K562 (cell line): ENCODE measurements at regions not wholly inside any gene's neighbourhood (a gene's known extent, or its start where the extent isn't known, plus 50 kb on each side); places are given as distances from the start of the nearest gene placed in this dataset.

Experiments used
- ATAC-seq: fragments of 200-7000 bp; cut with Tn5 transposase; 3 replicates; pipeline ENCODE4 v1.9.1; 2020; ENCODE audit warnings: moderate library complexity
- BruUV-seq: library from RNA; stranded (reverse); fragments of 400-500 nt; replicated peaks from 2 replicates; lab custom pipeline; 2021; lab: Mats Ljungman, UMichigan
- CTCF ChIA-PET: fragments of 300-600 bp; formaldehyde crosslinking; extraction: SDS; loops from one replicate; lab custom pipeline; 2021; ENCODE audit warnings: low intra/inter-chr PET ratio; lab: Yijun Ruan, JAX
- POLR2A ChIA-PET: fragments of 300-600, 350-650 bp; sonication (Branson Sonifier 250); formaldehyde crosslinking; extraction: SDS; loops from one replicate; lab custom pipeline; 2021; ENCODE audit warnings: antibody characterized with exemption, inconsistent platforms; lab: Yijun Ruan, JAX
- DNase-seq, 4 experiments: peaks; one replicate each; pipeline versions ENCODE4 v3.0.0 to v3.0.0-alpha.2; 2011 to 2018; ENCODE audit warnings: low spot score in 3 of 4, mixed read lengths in 3 of 4; ENCODE audit errors: extremely low read depth in 1 of 4
- FAIRE-seq: peaks from 2 replicates; lab custom pipeline; 2011; peaks lifted over from hg19 to GRCh38; lab: Jason Lieb, UNC
- H2AFZ ChIP-seq: 2 replicates; pipeline ENCODE4 v1.6.0; 2011; ENCODE audit warnings: low read depth, low read length, control low read depth, inconsistent platforms
- H3K27ac ChIP-seq: fragments of 200-600 bp; 3 replicates; pipeline ENCODE4 v1.8.0; 2011; ENCODE audit warnings: low read depth, mild to moderate bottlenecking, control low read depth, inconsistent platforms, low read length, moderate library complexity, mixed read lengths; ENCODE audit errors: extremely low read depth
- H3K27me3 ChIP-seq, 2 experiments: fragments of 300-600 bp in 1 of 2; 2 replicates in 1 of 2; 3 replicates in 1 of 2; pipeline versions ENCODE4 v1.6.0 to v1.8.0; 2011; ENCODE audit warnings: inconsistent platforms in 2 of 2, low read length in 2 of 2, mild to moderate bottlenecking in 1 of 2, mixed read lengths in 1 of 2, moderate library complexity in 1 of 2; ENCODE audit not compliant: control insufficient read depth in 2 of 2, insufficient read depth in 2 of 2
- H3K36me3 ChIP-seq: fragments of 300-600 bp; 3 replicates; pipeline ENCODE4 v1.8.0; 2011; ENCODE audit warnings: mild to moderate bottlenecking, low read length, inconsistent platforms; ENCODE audit not compliant: control insufficient read depth, insufficient read depth
- H3K4me1 ChIP-seq, 2 experiments: fragments of 200-600 bp in 1 of 2; replicated peaks in 1 of 2; 2 replicates in 1 of 2; 3 replicates in 1 of 2; pipeline versions ENCODE4 v1.5.1 to v1.8.0; 2011; ENCODE audit warnings: inconsistent platforms in 2 of 2, low read length in 2 of 2, mild to moderate bottlenecking in 1 of 2, mixed read lengths in 1 of 2, moderate library complexity in 1 of 2; ENCODE audit not compliant: control insufficient read depth in 2 of 2, insufficient read depth in 2 of 2
- H3K4me2 ChIP-seq: 2 replicates; pipeline ENCODE4 v1.6.1; 2011; ENCODE audit warnings: low read length, control low read depth, inconsistent platforms, mixed read lengths; ENCODE audit not compliant: insufficient read depth
- H3K4me3 ChIP-seq: fragments of 200-600 bp; sonication (generic), shearing (Covaris generic); 2 replicates; pipeline ENCODE4 v1.5.1; 2016; ENCODE audit warnings: control low read depth, inconsistent platforms
- H3K79me2 ChIP-seq: fragments of 200-600 bp; 3 replicates; pipeline ENCODE4 v1.8.0; 2011; ENCODE audit warnings: low read length, inconsistent platforms; ENCODE audit not compliant: control insufficient read depth, insufficient read depth
- H3K9ac ChIP-seq, 2 experiments: 2 replicates each; pipeline versions ENCODE4 v1.6.0 to v1.6.1; 2011; ENCODE audit warnings: low read depth in 2 of 2, low read length in 2 of 2, control low read depth in 1 of 2, inconsistent platforms in 1 of 2, mild to moderate bottlenecking in 1 of 2, mixed read lengths in 1 of 2; ENCODE audit not compliant: insufficient read depth in 1 of 2
- H3K9me1 ChIP-seq: one replicate; pipeline ENCODE4 v1.6.0; 2011; ENCODE audit warnings: inconsistent platforms, mild to moderate bottlenecking, low read length, moderate library complexity; ENCODE audit not compliant: control insufficient read depth, insufficient read depth
- H3K9me3 ChIP-seq: replicated peaks from 2 replicates; pipeline ENCODE4 v1.5.1; 2011; ENCODE audit warnings: low read depth, low read length, inconsistent platforms; ENCODE audit not compliant: control insufficient read depth, insufficient read depth
- H4K20me1 ChIP-seq: replicated peaks from 2 replicates; pipeline ENCODE4 v1.6.1; 2011; ENCODE audit warnings: low read length, inconsistent platforms, mixed read lengths; ENCODE audit not compliant: control insufficient read depth, insufficient read depth
- CBX3 ChIP-seq, 2 experiments: IDR thresholded peaks; 1 replicate in 1 of 2; 2 replicates in 1 of 2; pipeline ENCODE4 v1.6.1; 2012; ENCODE audit warnings: inconsistent platforms in 2 of 2, low read length in 2 of 2, borderline replicate concordance in 1 of 2, control low read depth in 1 of 2
- GATA2 ChIP-seq: sonication (generic); formaldehyde crosslinking; IDR thresholded peaks from 2 replicates; pipeline ENCODE4 v1.4.0; 2020; ENCODE audit warnings: mild to moderate bottlenecking, missing genetic modification reagents
- KLF6 ChIP-seq: fragments of 250-450 bp; sonication (Bioruptor Pico); IDR thresholded peaks from 2 replicates; pipeline ENCODE4 v1.4.0; 2020; ENCODE audit warnings: mild to moderate bottlenecking, moderate library complexity, borderline replicate concordance
- PCBP2 ChIP-seq: fragments of 200-400 bp; formaldehyde crosslinking; IDR thresholded peaks from 2 replicates; pipeline ENCODE4 v1.6.1; 2018; ENCODE audit warnings: low read length, low read depth, mild to moderate bottlenecking, moderate library complexity; ENCODE audit not compliant: poor library complexity, severe bottlenecking
- POLR2B ChIP-seq: fragments of 450-650 bp; IDR thresholded peaks from 2 replicates; pipeline ENCODE4 v1.6.1; 2018; ENCODE audit warnings: low read depth; ENCODE audit not compliant: partially characterized antibody
- SIN3B ChIP-seq: fragments of 450-650 bp; IDR thresholded peaks from 2 replicates; pipeline ENCODE4 v1.6.1; 2017; ENCODE audit warnings: low read depth, mild to moderate bottlenecking, moderate library complexity
- SMARCA5 ChIP-seq: fragments of 450-650 bp; IDR thresholded peaks from 2 replicates; pipeline ENCODE4 v1.6.1; 2016
- SNIP1 ChIP-seq: fragments of 450-650 bp; IDR thresholded peaks from 2 replicates; pipeline ENCODE4 v1.7.1; 2017; ENCODE audit warnings: low read depth, mild to moderate bottlenecking
- TBP ChIP-seq: optimal IDR thresholded peaks from 2 replicates; pipeline ENCODE3; 2011; ENCODE audit warnings: low read depth, low read length, improper control_type of control experiment
- TCFL5 ChIP-seq: fragments of 250-450 bp; sonication (Bioruptor Pico); conservative IDR thresholded peaks from 2 replicates; pipeline ENCODE4 v1.6.1; 2021; ENCODE audit warnings: mild to moderate bottlenecking, moderate library complexity, matching md5 sums
- TRIM24 ChIP-seq, 2 experiments: fragments of 450-650 bp; IDR thresholded peaks; 2 replicates each; pipeline ENCODE4 v1.6.1; 2016
- ZBTB8A ChIP-seq: fragments of 450-650 bp; IDR thresholded peaks from 2 replicates; pipeline ENCODE4 v1.6.1; 2018; ENCODE audit warnings: mild to moderate bottlenecking, moderate library complexity; ENCODE audit not compliant: partially characterized antibody
- ZNF75A ChIP-seq: fragments of 450-650 bp; formaldehyde crosslinking; IDR thresholded peaks from 2 replicates; pipeline ENCODE4 v1.4.0; 2020; ENCODE audit warnings: mild to moderate bottlenecking
- WGBS: fragments of 100-300 bp; shearing (Covaris generic); methylation state at CpG from one replicate; pipeline ENCODE4 v1.1.6; 2016; ENCODE audit warnings: low coverage, mixed read lengths; ENCODE audit not compliant: insufficient coverage; ENCODE audit errors: missing lambda C conversion rate; 5-methylcytosine and 5-hydroxymethylcytosine counted together
- in situ Hi-C: fragments of 300-500 bp; cut with MboI; formaldehyde crosslinking; loops from 4 replicates; pipeline ENCODE4 v1.15.0; 2018; ENCODE audit warnings: inconsistent platforms, mixed read lengths
- intact Hi-C: fragments of 100-400 bp; cut with micrococcal nuclease; formaldehyde crosslinking; loops from 2 replicates; pipeline ENCODE4 v1.14.2; 2022
- TF ChIP-seq, protein P1 (sequence below), 2 experiments: fragments of 200-800 bp in 1 of 2; sonication (Bioruptor generic) in 1 of 2; sonication (generic) in 1 of 2; formaldehyde crosslinking in 1 of 2; IDR thresholded peaks in 1 of 2; conservative IDR thresholded peaks in 1 of 2; 2 replicates each; pipeline versions ENCODE4 v1.5.0 to v1.6.1; 2016 to 2020; ENCODE audit warnings: missing compliant biosample characterization in 1 of 2, missing genetic modification characterization in 1 of 2, missing genetic modification reagents in 1 of 2
- TF ChIP-seq, protein P2 (sequence below): fragments of 250-450 bp; sonication (Bioruptor Pico); IDR thresholded peaks from 2 replicates; pipeline ENCODE4 v1.9.0; 2021; ENCODE audit warnings: mild to moderate bottlenecking, inconsistent platforms

DNA sequence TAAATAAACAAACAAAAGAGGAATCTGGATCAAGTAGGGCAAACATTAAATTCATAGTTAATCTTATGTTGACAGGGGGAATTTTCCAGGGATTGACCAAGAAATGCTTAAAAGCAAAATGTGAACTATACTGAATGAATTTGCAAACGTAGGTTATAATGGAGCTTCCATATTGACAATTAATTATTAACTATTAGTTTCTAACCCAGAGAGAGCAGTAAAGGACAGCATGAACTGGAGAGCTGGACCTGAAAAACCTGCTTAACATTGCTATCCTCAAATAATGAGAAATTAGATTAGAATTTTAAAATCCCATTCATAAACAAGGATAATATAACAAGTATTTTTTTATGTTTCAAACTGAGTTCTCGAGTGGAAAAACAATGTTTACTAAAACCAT is 1089.6 kb downstream of the DNAJB9 start (continued):
- no peak for TF ChIP-seq TCFL5 (CRISPR knock-in tag)
- TF ChIP-seq KLF6 (CRISPR knock-in tag), result no peak

DNA sequence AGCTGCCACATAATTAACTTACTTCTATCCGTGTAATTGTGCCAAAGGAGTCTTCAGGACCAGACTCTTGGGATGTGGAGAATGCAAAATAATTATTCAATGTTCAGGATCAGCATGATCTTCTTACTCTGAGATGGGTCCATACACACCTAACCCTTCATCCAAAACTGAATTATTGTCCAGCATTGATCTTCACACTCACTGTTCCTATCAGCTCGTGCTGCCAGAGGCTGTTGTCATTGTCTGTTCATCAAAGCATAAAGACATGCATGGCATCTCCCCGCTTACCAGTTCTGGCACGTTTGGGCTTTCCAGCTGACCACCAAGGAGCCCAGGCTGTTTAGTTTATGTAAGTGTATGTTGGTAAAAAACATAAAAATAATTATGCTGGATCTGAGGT is 1090.7 kb downstream of the DNAJB9 start:
- no peak overlapping the region for H3K27ac ChIP-seq
- no TSS peak for BruUV-seq

More for the DNA sequence above, 1090.7 kb downstream of the DNAJB9 start:
- in situ Hi-C loops, result no loop called here
- no peaks in the 10 kb centered on the region for H3K9me1 ChIP-seq
- POLR2A ChIA-PET, result no interaction called here
- H3K4me2 ChIP-seq, result no peak overlapping the region
- H3K27me3 ChIP-seq, result no peaks in the 10 kb centered on the region
- H3K36me3 ChIP-seq, result no peaks in the 10 kb centered on the region
- H3K9ac ChIP-seq, result no peak overlapping the region
- H3K79me2 ChIP-seq, result no peaks in the 10 kb centered on the region
- H3K9me3 ChIP-seq, result no peaks in the 10 kb centered on the region; the same call in 1 of the 2 replicates
- no peak overlapping the region for H3K4me3 ChIP-seq
- no peaks in the 10 kb centered on the region for H3K4me1 ChIP-seq
- H4K20me1 ChIP-seq, result no peaks in the 10 kb centered on the region
- no peak overlapping the region for H2AFZ ChIP-seq
- CTCF ChIA-PET, result no interaction called here
- ATAC-seq, result no peak
- DNase-seq, result no peak
- FAIRE-seq, result no peak
- TF ChIP-seq CBX3 (IDR thresholded peaks at IDR 0.05; ENCODE audit: borderline replicate concordance in 1 of 2, low read length in 2 of 2) (no peak), ZNF75A (CRISPR knock-in tag) (no peak), GATA2 (CRISPR knock-in tag) (no peak), ZBTB8A (no peak), TRIM24 (IDR thresholded peaks at IDR 0.05) (no peak), PCBP2 (no peak), TBP (no peak), SNIP1 (no peak), POLR2B (no peak), SMARCA5 (no peak), SIN3B (no peak)
- TF ChIP-seq, protein P1, sequence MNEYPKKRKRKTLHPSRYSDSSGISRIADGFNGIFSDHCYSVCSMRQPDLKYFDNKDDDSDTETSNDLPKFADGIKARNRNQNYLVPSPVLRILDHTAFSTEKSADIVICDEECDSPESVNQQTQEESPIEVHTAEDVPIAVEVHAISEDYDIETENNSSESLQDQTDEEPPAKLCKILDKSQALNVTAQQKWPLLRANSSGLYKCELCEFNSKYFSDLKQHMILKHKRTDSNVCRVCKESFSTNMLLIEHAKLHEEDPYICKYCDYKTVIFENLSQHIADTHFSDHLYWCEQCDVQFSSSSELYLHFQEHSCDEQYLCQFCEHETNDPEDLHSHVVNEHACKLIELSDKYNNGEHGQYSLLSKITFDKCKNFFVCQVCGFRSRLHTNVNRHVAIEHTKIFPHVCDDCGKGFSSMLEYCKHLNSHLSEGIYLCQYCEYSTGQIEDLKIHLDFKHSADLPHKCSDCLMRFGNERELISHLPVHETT (CRISPR knock-in tag; conservative IDR thresholded peaks at IDR 0.05 in 1 of 2, IDR thresholded peaks at IDR 0.05 in 1 of 2), result no peak
- TF ChIP-seq, protein P2, sequence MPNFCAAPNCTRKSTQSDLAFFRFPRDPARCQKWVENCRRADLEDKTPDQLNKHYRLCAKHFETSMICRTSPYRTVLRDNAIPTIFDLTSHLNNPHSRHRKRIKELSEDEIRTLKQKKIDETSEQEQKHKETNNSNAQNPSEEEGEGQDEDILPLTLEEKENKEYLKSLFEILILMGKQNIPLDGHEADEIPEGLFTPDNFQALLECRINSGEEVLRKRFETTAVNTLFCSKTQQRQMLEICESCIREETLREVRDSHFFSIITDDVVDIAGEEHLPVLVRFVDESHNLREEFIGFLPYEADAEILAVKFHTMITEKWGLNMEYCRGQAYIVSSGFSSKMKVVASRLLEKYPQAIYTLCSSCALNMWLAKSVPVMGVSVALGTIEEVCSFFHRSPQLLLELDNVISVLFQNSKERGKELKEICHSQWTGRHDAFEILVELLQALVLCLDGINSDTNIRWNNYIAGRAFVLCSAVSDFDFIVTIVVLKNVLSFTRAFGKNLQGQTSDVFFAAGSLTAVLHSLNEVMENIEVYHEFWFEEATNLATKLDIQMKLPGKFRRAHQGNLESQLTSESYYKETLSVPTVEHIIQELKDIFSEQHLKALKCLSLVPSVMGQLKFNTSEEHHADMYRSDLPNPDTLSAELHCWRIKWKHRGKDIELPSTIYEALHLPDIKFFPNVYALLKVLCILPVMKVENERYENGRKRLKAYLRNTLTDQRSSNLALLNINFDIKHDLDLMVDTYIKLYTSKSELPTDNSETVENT, result no peak
- intact Hi-C loops, result no loop called here
- WGBS, result 1% methylated on average over 4 of the region's 4 CpGs
